Mesothelial cell of epicardium (in vitro differentiated cells): ENCODE measurements at regions not wholly inside any gene's neighbourhood (a gene's known extent, or its start where the extent isn't known, plus 50 kb on each side); places are given as distances from the start of the nearest gene placed in this dataset.
"Not testable (repeated sequence)": the region's sequence is repeated elsewhere in the genome, so short reads cannot be mapped to it uniquely, and the experiment has no call there.

Experiments
- DNase-seq, 2 experiments: peaks; one replicate each; pipeline ENCODE4 v3.0.0; 2021; ENCODE audit warnings: low spot score in 2 of 2; ENCODE audit not compliant: unreplicated experiment in 2 of 2
- H3K27ac Mint-ChIP-seq: 2 replicates; pipeline ENCODE4 v1.8.0; 2021; ENCODE audit warnings: mixed read lengths
- H3K27me3 Mint-ChIP-seq: 2 replicates; pipeline ENCODE4 v1.8.0; 2021; ENCODE audit warnings: low read depth, mixed read lengths
- H3K36me3 Mint-ChIP-seq: 2 replicates; pipeline ENCODE4 v1.8.0; 2021; ENCODE audit warnings: mixed read lengths
- H3K4me1 Mint-ChIP-seq: 2 replicates; pipeline ENCODE4 v1.8.0; 2021; ENCODE audit warnings: mixed read lengths
- H3K4me3 Mint-ChIP-seq: 2 replicates; pipeline ENCODE4 v1.8.0; 2021; ENCODE audit warnings: mild to moderate bottlenecking, moderate library complexity, mixed read lengths
- H3K9me3 Mint-ChIP-seq: 2 replicates; pipeline ENCODE4 v1.8.0; 2021; ENCODE audit warnings: mixed read lengths
- TF ChIP-seq, protein P1 (sequence below): fragments of 200-600 bp; sonication (generic); IDR thresholded peaks from one replicate; pipeline ENCODE4 v1.5.0; 2021; ENCODE audit warnings: antibody characterized with exemption; ENCODE audit not compliant: unreplicated experiment

GRCh38 chr13:87961546-87961945, 290.4 kb downstream of the SLITRK5 start:
- TF ChIP-seq, protein P1, sequence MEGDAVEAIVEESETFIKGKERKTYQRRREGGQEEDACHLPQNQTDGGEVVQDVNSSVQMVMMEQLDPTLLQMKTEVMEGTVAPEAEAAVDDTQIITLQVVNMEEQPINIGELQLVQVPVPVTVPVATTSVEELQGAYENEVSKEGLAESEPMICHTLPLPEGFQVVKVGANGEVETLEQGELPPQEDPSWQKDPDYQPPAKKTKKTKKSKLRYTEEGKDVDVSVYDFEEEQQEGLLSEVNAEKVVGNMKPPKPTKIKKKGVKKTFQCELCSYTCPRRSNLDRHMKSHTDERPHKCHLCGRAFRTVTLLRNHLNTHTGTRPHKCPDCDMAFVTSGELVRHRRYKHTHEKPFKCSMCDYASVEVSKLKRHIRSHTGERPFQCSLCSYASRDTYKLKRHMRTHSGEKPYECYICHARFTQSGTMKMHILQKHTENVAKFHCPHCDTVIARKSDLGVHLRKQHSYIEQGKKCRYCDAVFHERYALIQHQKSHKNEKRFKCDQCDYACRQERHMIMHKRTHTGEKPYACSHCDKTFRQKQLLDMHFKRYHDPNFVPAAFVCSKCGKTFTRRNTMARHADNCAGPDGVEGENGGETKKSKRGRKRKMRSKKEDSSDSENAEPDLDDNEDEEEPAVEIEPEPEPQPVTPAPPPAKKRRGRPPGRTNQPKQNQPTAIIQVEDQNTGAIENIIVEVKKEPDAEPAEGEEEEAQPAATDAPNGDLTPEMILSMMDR = no peak
- no peak for DNase-seq
- H3K9me3 Mint-ChIP-seq = no peaks in the 10 kb centered on the region
- H3K4me1 Mint-ChIP-seq = no peaks in the 10 kb centered on the region
- peaks cover 6% of the 10 kb centered on the region for H3K27me3 Mint-ChIP-seq
- no peak overlapping the region for H3K4me3 Mint-ChIP-seq
- no peak overlapping the region for H3K27ac Mint-ChIP-seq
- H3K36me3 Mint-ChIP-seq = no peaks in the 10 kb centered on the region

GRCh38 chr13:87972568-87972967, 301.4 kb downstream of the SLITRK5 start:
- H3K4me1 Mint-ChIP-seq = no peaks in the 10 kb centered on the region
- no peaks in the 10 kb centered on the region for H3K9me3 Mint-ChIP-seq
- H3K4me3 Mint-ChIP-seq = no peak overlapping the region
- no peaks in the 10 kb centered on the region for H3K27me3 Mint-ChIP-seq
- no peak overlapping the region for H3K27ac Mint-ChIP-seq
- TF ChIP-seq, protein P1 = no peak
- no peak for DNase-seq
- H3K36me3 Mint-ChIP-seq = no peaks in the 10 kb centered on the region

- DNase-seq = no peak
- H3K4me3 Mint-ChIP-seq = no peak overlapping the region
- no peaks in the 10 kb centered on the region for H3K27me3 Mint-ChIP-seq
- H3K4me1 Mint-ChIP-seq = no peaks in the 10 kb centered on the region
- no peaks in the 10 kb centered on the region for H3K36me3 Mint-ChIP-seq
- H3K27ac Mint-ChIP-seq = no peak overlapping the region
- H3K9me3 Mint-ChIP-seq = peaks cover 8% of the 10 kb centered on the region
- TF ChIP-seq, protein P1 = no peak
Observed at GRCh38 chr13:87975035-87975434, 303.9 kb downstream of the SLITRK5 start.

DNA sequence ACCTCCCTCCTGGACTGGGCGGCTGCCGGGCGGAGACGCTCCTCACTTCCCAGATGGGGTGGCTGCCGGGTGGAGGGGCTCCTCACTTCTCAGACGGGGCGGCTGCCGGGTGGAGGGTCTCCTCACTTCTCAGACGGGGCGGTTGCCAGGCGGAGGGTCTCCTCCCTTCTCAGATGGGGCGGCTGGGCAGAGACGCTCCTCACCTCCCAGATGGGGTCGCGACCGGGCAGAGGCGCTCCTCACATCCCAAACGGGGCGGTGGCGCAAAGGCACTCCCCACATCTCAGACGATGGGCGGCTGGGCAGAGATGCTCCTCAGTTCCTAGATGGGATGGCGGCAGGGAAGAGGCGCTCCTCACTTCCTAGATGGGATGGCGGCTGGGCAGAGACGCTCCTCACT, 305.5 kb downstream of the SLITRK5 start:
- H3K27me3 Mint-ChIP-seq, H3K4me1 Mint-ChIP-seq, DNase-seq, H3K4me3 Mint-ChIP-seq, H3K36me3 Mint-ChIP-seq, H3K9me3 Mint-ChIP-seq, H3K27ac Mint-ChIP-seq: not testable (repeated sequence)

DNA sequence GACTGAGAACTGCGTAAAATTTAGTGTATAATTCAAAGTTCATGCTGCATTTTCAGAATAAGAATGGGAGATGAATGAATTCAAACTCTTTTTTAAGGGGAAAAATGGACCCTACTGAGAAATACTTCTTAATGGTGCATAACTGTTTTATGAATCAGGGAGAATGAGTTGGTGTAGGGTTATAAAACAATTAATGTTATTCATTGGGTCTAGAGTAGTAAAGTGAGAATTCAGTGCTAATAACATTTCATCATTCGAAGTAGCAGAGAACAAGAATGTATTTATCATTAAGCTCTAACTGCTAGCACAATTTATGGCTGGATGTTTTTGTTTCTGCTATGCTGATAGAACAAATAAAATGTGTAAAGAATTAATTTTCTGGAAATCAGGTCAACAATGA, 310.2 kb downstream of the SLITRK5 start:
- TF ChIP-seq, protein P1 = no peak
- H3K27me3 Mint-ChIP-seq = no peaks in the 10 kb centered on the region
- peaks cover 15% of the 10 kb centered on the region for H3K9me3 Mint-ChIP-seq
- no peaks in the 10 kb centered on the region for H3K4me1 Mint-ChIP-seq
- DNase-seq = no peak
- H3K4me3 Mint-ChIP-seq = no peak overlapping the region
- peaks cover 1% of the 10 kb centered on the region for H3K36me3 Mint-ChIP-seq
- no peak overlapping the region for H3K27ac Mint-ChIP-seq

DNA sequence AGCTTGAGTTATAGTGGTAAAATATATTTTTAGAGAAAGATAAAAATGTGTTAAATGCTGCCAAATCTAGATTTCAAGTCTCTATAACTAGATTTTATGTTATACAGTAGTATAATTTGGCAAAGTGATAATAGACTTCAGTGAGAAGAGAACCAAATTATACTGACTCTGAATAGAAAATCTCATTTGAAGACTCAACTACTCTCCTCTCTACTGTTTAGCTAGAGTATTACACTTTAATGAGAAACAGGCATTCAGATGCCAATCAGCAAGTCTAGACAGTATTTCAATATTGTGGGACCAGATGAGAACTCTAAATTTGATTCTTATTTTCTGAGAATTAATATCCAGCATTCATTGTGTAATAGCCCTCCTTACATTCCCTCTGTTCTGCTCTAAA, 311.2 kb downstream of the SLITRK5 start:
- Mint-ChIP-seq H3K4me3 (no peak overlapping the region), H3K4me1 (no peaks in the 10 kb centered on the region), H3K36me3 (peaks cover 1% of the 10 kb centered on the region), H3K27me3 (no peaks in the 10 kb centered on the region), H3K27ac (no peak overlapping the region), H3K9me3 (peaks cover 18% of the 10 kb centered on the region)
- TF ChIP-seq, protein P1 = no peak
- no peak for DNase-seq
